Breast epithelium (tissue), 3 donors: ENCODE measurements at regions not wholly inside any gene's neighbourhood (a gene's known extent, or its start where the extent isn't known, plus 50 kb on each side); places are given as distances from the start of the nearest gene placed in this dataset.

ENCODE experiments used
- CTCF ChIP-seq, 3 donors: fragments of 450-650 bp; IDR thresholded peaks; one replicate each; pipeline ENCODE4 v1.5.1; 2016 to 2017; ENCODE audit warnings: antibody characterized with exemption in 3 of 3, mild to moderate bottlenecking in 3 of 3, moderate library complexity in 3 of 3
- POLR2A ChIP-seq: fragments of 450-650 bp; IDR thresholded peaks from one replicate; pipeline ENCODE4 v1.6.1; 2016; ENCODE audit warnings: antibody characterized with exemption, mild to moderate bottlenecking, moderate library complexity

- TF ChIP-seq POLR2A (no peak), CTCF (IDR thresholded peaks at IDR 0.05) (no peak)
Observed at GRCh38 chr2:216563646-216564045, 65.0 kb downstream of the RPL37A start.
